ENCODE measurements at regions not wholly inside any gene's neighbourhood (a gene's known extent, or its start where the extent isn't known, plus 50 kb on each side); places are given as distances from the start of the nearest gene placed in this dataset.

- no peak for TF ChIP-seq POLR2AphosphoS5 (IDR thresholded peaks at IDR 0.05)
- TF ChIP-seq CTCF (IDR thresholded peaks at IDR 0.05): no peak
- no peak for TF ChIP-seq EP300 (IDR thresholded peaks at IDR 0.05)
- no peak for TF ChIP-seq POLR2A (IDR thresholded peaks at IDR 0.05)
These were observed 1040.8 kb downstream of the BCL11B start for GRCh38 chr14:98231210-98231609.
